ENCODE measurements at regions not wholly inside any gene's neighbourhood (a gene's known extent, or its start where the extent isn't known, plus 50 kb on each side); places are given as distances from the start of the nearest gene placed in this dataset.

GRCh38 chr3:161977063-161977462 is 480.5 kb downstream of the OTOL1 start:
- WGBS (ENCODE audit: insufficient coverage, low coverage, missing lambda C conversion rate), result 0% methylated on average over 1 of the region's 1 CpG
- no peak for TF ChIP-seq SREBF1 (IDR thresholded peaks at IDR 0.05; ENCODE audit: borderline replicate concordance, low read depth, low read length)
- TF ChIP-seq RFX7 (CRISPR knock-in tag; IDR thresholded peaks at IDR 0.05), result no peak
- TF ChIP-seq BCLAF1 (IDR thresholded peaks at IDR 0.05; ENCODE audit: borderline replicate concordance in 1 of 2, control insufficient read depth in 1 of 2, low read depth in 2 of 2, low read length in 1 of 2), result no peak
- no peak for TF ChIP-seq DPF2 (IDR thresholded peaks at IDR 0.05)
- TF ChIP-seq ELF1 (tag; IDR thresholded peaks at IDR 0.05), result no peak
- TF ChIP-seq ZC3H4 (CRISPR knock-in tag; IDR thresholded peaks at IDR 0.05; ENCODE audit: borderline replicate concordance), result no peak
- TF ChIP-seq MBD2 (IDR thresholded peaks at IDR 0.05; ENCODE audit: borderline replicate concordance, low read depth), result no peak
- no peak for TF ChIP-seq CBFB (CRISPR knock-in tag; IDR thresholded peaks at IDR 0.05)
- TF ChIP-seq AFF1 (IDR thresholded peaks at IDR 0.05; ENCODE audit: low read depth in 1 of 2, partially characterized antibody in 2 of 2), result no peak
- TF ChIP-seq POLR2H (tag; IDR thresholded peaks at IDR 0.05; ENCODE audit: low read depth), result no peak
- no peak for TF ChIP-seq NR4A1 (CRISPR knock-in tag; IDR thresholded peaks at IDR 0.05)
- TF ChIP-seq NR4A1 (tag; IDR thresholded peaks at IDR 0.05), result no peak
- TF ChIP-seq SMARCB1 (IDR thresholded peaks at IDR 0.05; ENCODE audit: insufficient read length, low read depth), result no peak
- no peak for TF ChIP-seq ZNF253 (CRISPR knock-in tag; conservative IDR thresholded peaks at IDR 0.05)
- no peak for TF ChIP-seq TEAD2 (tag; IDR thresholded peaks at IDR 0.05)
- TF ChIP-seq NFIX (CRISPR knock-in tag; IDR thresholded peaks at IDR 0.05; ENCODE audit: low read depth), result no peak
- no peak for TF ChIP-seq CAMTA2 (CRISPR knock-in tag; conservative IDR thresholded peaks at IDR 0.05)
- TF ChIP-seq MTF1 (CRISPR knock-in tag; IDR thresholded peaks at IDR 0.05; ENCODE audit: borderline replicate concordance), result no peak
- TF ChIP-seq ZNF668 (CRISPR knock-in tag; IDR thresholded peaks at IDR 0.05), result no peak

More at GRCh38 chr3:161977063-161977462, 480.5 kb downstream of the OTOL1 start:
- in situ Hi-C loops (cut with MboI), result no loop called here
- Histone ChIP-seq H3K4me3 (no peak overlapping the region), H3K9me1 (ENCODE audit: control insufficient read depth, insufficient read depth, low read length) (no peaks in the 10 kb centered on the region), H4K20me1 (replicated peaks; ENCODE audit: control insufficient read depth, insufficient read depth, low read length) (no peaks in the 10 kb centered on the region), H3K9me3 (replicated peaks; ENCODE audit: control insufficient read depth, insufficient read depth, low read depth, low read length) (peaks cover 3% of the 10 kb centered on the region; the same call in 1 of the 2 replicates), H3K4me2 (ENCODE audit: insufficient read depth, low read length) (no peak overlapping the region), H3K36me3 (ENCODE audit: control insufficient read depth, insufficient read depth, low read length) (no peaks in the 10 kb centered on the region), H3K4me1 (replicated peaks in 1 of 2; ENCODE audit: control insufficient read depth in 2 of 2, insufficient read depth in 2 of 2, low read length in 2 of 2) (no peaks in the 10 kb centered on the region), H3K9ac (ENCODE audit: insufficient read depth in 1 of 2, low read depth in 2 of 2, low read length in 2 of 2) (no peak overlapping the region), H3K79me2 (ENCODE audit: control insufficient read depth, insufficient read depth, low read length) (no peaks in the 10 kb centered on the region), H3K27ac (ENCODE audit: extremely low read depth, low read depth, low read length) (no peak overlapping the region), H3K27me3 (ENCODE audit: control insufficient read depth in 2 of 2, insufficient read depth in 2 of 2, low read length in 2 of 2) (no peaks in the 10 kb centered on the region), H2AFZ (ENCODE audit: low read depth, low read length) (no peak overlapping the region)
- FAIRE-seq (no peak), ATAC-seq (no peak), DNase-seq (ENCODE audit: extremely low read depth in 1 of 4, low spot score in 3 of 4) (no peak)
- intact Hi-C loops (cut with micrococcal nuclease), result no loop called here
- no TSS peak for BruUV-seq (replicated peaks)
- ChIA-PET POLR2A (no interaction called here), CTCF (ENCODE audit: low intra/inter-chr PET ratio) (no interaction called here)
